Astrocyte (in vitro differentiated cells and primary cell): ENCODE measurements at regions not wholly inside any gene's neighbourhood (a gene's known extent, or its start where the extent isn't known, plus 50 kb on each side); places are given as distances from the start of the nearest gene placed in this dataset.

ENCODE experiments used
- DNase-seq: peaks from one replicate; pipeline ENCODE4 v3.0.0-alpha.2; 2010; ENCODE audit warnings: low read depth
- FAIRE-seq: peaks from 2 replicates; lab custom pipeline; 2011; peaks lifted over from hg19 to GRCh38; lab: Jason Lieb, UNC
- H2AFZ ChIP-seq: 2 replicates; pipeline ENCODE4 v1.6.0; 2012; ENCODE audit warnings: low read depth, low read length, inconsistent platforms
- H3K27ac ChIP-seq: 2 replicates; pipeline ENCODE4 v1.5.1; 2011; ENCODE audit warnings: low read depth, low read length, inconsistent platforms
- H3K27me3 ChIP-seq: 2 replicates; pipeline ENCODE4 v1.6.0; 2011; ENCODE audit warnings: low read length, inconsistent platforms; ENCODE audit not compliant: insufficient read depth
- H3K36me3 ChIP-seq: 2 replicates; pipeline ENCODE4 v1.5.1; 2011; ENCODE audit warnings: low read length, inconsistent platforms; ENCODE audit not compliant: insufficient read depth
- H3K4me1 ChIP-seq: 2 replicates; pipeline ENCODE4 v1.5.1; 2011; ENCODE audit warnings: low read length, inconsistent platforms; ENCODE audit not compliant: insufficient read depth
- H3K4me2 ChIP-seq: 2 replicates; pipeline ENCODE4 v1.6.0; 2012; ENCODE audit warnings: low read length, inconsistent platforms
- H3K4me3 ChIP-seq: 2 replicates; pipeline ENCODE4 v1.5.1; 2011; ENCODE audit warnings: low read depth, mild to moderate bottlenecking, low read length, inconsistent platforms; ENCODE audit not compliant: insufficient read depth
- H3K79me2 ChIP-seq: 2 replicates; pipeline ENCODE4 v1.6.0; 2012; ENCODE audit warnings: mild to moderate bottlenecking, low read length, inconsistent platforms; ENCODE audit not compliant: insufficient read depth
- H3K9ac ChIP-seq: 2 replicates; pipeline ENCODE4 v1.6.0; 2012; ENCODE audit warnings: mild to moderate bottlenecking, low read length, inconsistent platforms
- H3K9me3 ChIP-seq: 2 replicates; pipeline ENCODE4 v1.5.1; 2012; ENCODE audit warnings: low read depth, mild to moderate bottlenecking, low read length, inconsistent platforms; ENCODE audit not compliant: insufficient read depth
- H4K20me1 ChIP-seq: 2 replicates; pipeline ENCODE4 v1.6.0; 2012; ENCODE audit warnings: low read length, inconsistent platforms; ENCODE audit not compliant: insufficient read depth
- H3K27ac Mint-ChIP-seq: one replicate; pipeline ENCODE4 v1.8.0; 2021; ENCODE audit warnings: mild to moderate bottlenecking, mixed read lengths; ENCODE audit not compliant: unreplicated experiment
- H3K27me3 Mint-ChIP-seq: one replicate; pipeline ENCODE4 v1.8.0; 2021; ENCODE audit warnings: low read depth, mixed read lengths; ENCODE audit not compliant: unreplicated experiment
- H3K36me3 Mint-ChIP-seq: one replicate; pipeline ENCODE4 v1.8.0; 2021; ENCODE audit warnings: low read depth, mixed read lengths; ENCODE audit not compliant: unreplicated experiment
- H3K4me1 Mint-ChIP-seq: one replicate; pipeline ENCODE4 v1.8.0; 2021; ENCODE audit warnings: low read depth, mixed read lengths; ENCODE audit not compliant: unreplicated experiment
- H3K4me3 Mint-ChIP-seq: one replicate; pipeline ENCODE4 v1.8.0; 2021; ENCODE audit warnings: mild to moderate bottlenecking, moderate library complexity, mixed read lengths; ENCODE audit not compliant: unreplicated experiment
- H3K9me3 Mint-ChIP-seq: one replicate; pipeline ENCODE4 v1.8.0; 2021; ENCODE audit warnings: mild to moderate bottlenecking, mixed read lengths; ENCODE audit not compliant: unreplicated experiment
- CTCF ChIP-seq: IDR thresholded peaks from 2 replicates; pipeline ENCODE4 v1.5.1; 2011; ENCODE audit warnings: low read depth, mild to moderate bottlenecking, inconsistent platforms, low read length, moderate library complexity; ENCODE audit not compliant: insufficient read depth
- EZH2 ChIP-seq: IDR thresholded peaks from 2 replicates; pipeline ENCODE4 v1.6.1; 2012; ENCODE audit warnings: mild to moderate bottlenecking, low read length, inconsistent platforms; ENCODE audit not compliant: insufficient read depth

- FAIRE-seq, result no peak
- H3K27me3 Mint-ChIP-seq, result no peaks in the 10 kb centered on the region
- H3K4me3 Mint-ChIP-seq, result no peak overlapping the region
These were observed 368.5 kb upstream of the DPYD start for GRCh38 chr1:98289311-98289710.

GRCh38 chr1:98288494-98288893 lies 367.7 kb upstream of the DPYD start:
- H3K9me3 ChIP-seq, result no peaks in the 10 kb centered on the region
- no peaks in the 10 kb centered on the region for H3K27me3 ChIP-seq
- H3K27me3 Mint-ChIP-seq, result no peaks in the 10 kb centered on the region
- H3K27ac ChIP-seq, result no peak overlapping the region
- peaks cover 3% of the 10 kb centered on the region for H3K4me1 Mint-ChIP-seq
- no peak overlapping the region for H3K4me2 ChIP-seq
- no peak for TF ChIP-seq EZH2
- TF ChIP-seq CTCF, result no peak
- DNase-seq (no peak), FAIRE-seq (no peak)
- H3K4me3 ChIP-seq, result no peak overlapping the region
- peaks cover 2% of the 10 kb centered on the region for H3K9me3 Mint-ChIP-seq
- no peaks in the 10 kb centered on the region for H3K79me2 ChIP-seq
- no peaks in the 10 kb centered on the region for H3K4me1 ChIP-seq
- H4K20me1 ChIP-seq, result no peaks in the 10 kb centered on the region
- no peaks in the 10 kb centered on the region for H3K36me3 Mint-ChIP-seq
- no peak overlapping the region for H3K9ac ChIP-seq
- no peak overlapping the region for H3K27ac Mint-ChIP-seq
- no peak overlapping the region for H2AFZ ChIP-seq
- no peak overlapping the region for H3K4me3 Mint-ChIP-seq
- H3K36me3 ChIP-seq, result no peaks in the 10 kb centered on the region

More at GRCh38 chr1:98289311-98289710, 368.5 kb upstream of the DPYD start:
- Histone ChIP-seq H3K27ac (no peak overlapping the region), H3K36me3 (no peaks in the 10 kb centered on the region), H3K4me3 (no peak overlapping the region), H3K9ac (no peak overlapping the region), H4K20me1 (no peaks in the 10 kb centered on the region), H3K4me1 (no peaks in the 10 kb centered on the region), H2AFZ (no peak overlapping the region), H3K79me2 (no peaks in the 10 kb centered on the region), H3K27me3 (no peaks in the 10 kb centered on the region), H3K9me3 (no peaks in the 10 kb centered on the region), H3K4me2 (no peak overlapping the region)
- Mint-ChIP-seq H3K9me3 (peaks cover 2% of the 10 kb centered on the region), H3K4me1 (peaks cover 3% of the 10 kb centered on the region), H3K27ac (no peak overlapping the region), H3K36me3 (no peaks in the 10 kb centered on the region)
- no peak for TF ChIP-seq CTCF
- no peak for TF ChIP-seq EZH2
- no peak for DNase-seq

GRCh38 chr1:98287626-98288025 lies 366.8 kb upstream of the DPYD start:
- H3K36me3 Mint-ChIP-seq, result no peaks in the 10 kb centered on the region
- peaks cover 2% of the 10 kb centered on the region for H3K9me3 Mint-ChIP-seq
- H3K79me2 ChIP-seq, result no peaks in the 10 kb centered on the region
- no peak overlapping the region for H3K4me3 Mint-ChIP-seq
- FAIRE-seq (no peak), DNase-seq (no peak)
- H3K9me3 ChIP-seq, result no peaks in the 10 kb centered on the region
- H3K27me3 Mint-ChIP-seq, result no peaks in the 10 kb centered on the region
- H3K27ac ChIP-seq, result no peak overlapping the region
- no peak overlapping the region for H3K27ac Mint-ChIP-seq
- H3K4me2 ChIP-seq, result no peak overlapping the region
- H3K4me1 ChIP-seq, result no peaks in the 10 kb centered on the region
- H3K9ac ChIP-seq, result no peak overlapping the region
- H3K27me3 ChIP-seq, result no peaks in the 10 kb centered on the region
- peaks cover 3% of the 10 kb centered on the region for H3K4me1 Mint-ChIP-seq
- H2AFZ ChIP-seq, result no peak overlapping the region
- TF ChIP-seq EZH2 (no peak), CTCF (no peak)
- H4K20me1 ChIP-seq, result no peaks in the 10 kb centered on the region
- H3K4me3 ChIP-seq, result no peak overlapping the region
- H3K36me3 ChIP-seq, result no peaks in the 10 kb centered on the region
